H9 (cell line): ENCODE measurements at regions not wholly inside any gene's neighbourhood (a gene's known extent, or its start where the extent isn't known, plus 50 kb on each side); places are given as distances from the start of the nearest gene placed in this dataset.

Source experiments
- DNase-seq: peaks from one replicate; pipeline ENCODE4 v3.0.0-alpha.2; 2017
- H2AFZ ChIP-seq: one replicate; pipeline ENCODE4 v1.6.1; 2013; ENCODE audit warnings: mild to moderate bottlenecking, low read length, control low read depth, moderate library complexity
- H2AK5ac ChIP-seq: 2 replicates; pipeline ENCODE4 v1.6.1; 2013; ENCODE audit warnings: low read length, control low read depth, mixed read lengths; ENCODE audit not compliant: insufficient read length
- H2BK120ac ChIP-seq: one replicate; pipeline ENCODE4 v1.6.1; 2013; ENCODE audit warnings: low read depth, mild to moderate bottlenecking, low read length, control low read depth, inconsistent platforms; ENCODE audit not compliant: poor library complexity, severe bottlenecking
- H2BK12ac ChIP-seq: 2 replicates; pipeline ENCODE4 v1.6.1; 2013; ENCODE audit warnings: low read length, control low read depth, mixed read lengths, low read depth; ENCODE audit not compliant: insufficient read length
- H2BK15ac ChIP-seq: 2 replicates; pipeline ENCODE4 v1.6.1; 2013; ENCODE audit warnings: low read depth, low read length, control low read depth
- H2BK20ac ChIP-seq: one replicate; pipeline ENCODE4 v1.6.1; 2013; ENCODE audit warnings: low read depth, mild to moderate bottlenecking, low read length, control low read depth, inconsistent platforms; ENCODE audit not compliant: poor library complexity, severe bottlenecking
- H2BK5ac ChIP-seq: 2 replicates; pipeline ENCODE4 v1.6.1; 2013; ENCODE audit warnings: low read length, control low read depth, mixed read lengths; ENCODE audit not compliant: insufficient read length
- H3K14ac ChIP-seq: 2 replicates; pipeline ENCODE4 v1.6.1; 2013; ENCODE audit warnings: low read length, control low read depth; ENCODE audit not compliant: insufficient read depth
- H3K18ac ChIP-seq: 2 replicates; pipeline ENCODE4 v1.6.1; 2013; ENCODE audit warnings: low read depth, mild to moderate bottlenecking, mixed read lengths, low read length, control low read depth; ENCODE audit not compliant: insufficient read length
- H3K23ac ChIP-seq: 2 replicates; pipeline ENCODE4 v1.6.1; 2013; ENCODE audit warnings: low read length, control low read depth, mixed read lengths, low read depth; ENCODE audit not compliant: insufficient read length
- H3K23me2 ChIP-seq: 2 replicates; pipeline ENCODE4 v1.6.1; 2013; ENCODE audit warnings: low read depth, mild to moderate bottlenecking, mixed read lengths, low read length, control low read depth; ENCODE audit not compliant: insufficient read length, poor library complexity, severe bottlenecking
- H3K27ac ChIP-seq: 2 replicates; pipeline ENCODE4 v1.5.1; 2013; ENCODE audit warnings: low read length, control low read depth, mixed read lengths, low read depth; ENCODE audit not compliant: insufficient read length
- H3K27me3 ChIP-seq: 2 replicates; pipeline ENCODE4 v1.6.1; 2013; ENCODE audit warnings: low read length, control low read depth, inconsistent platforms; ENCODE audit not compliant: insufficient read depth
- H3K4ac ChIP-seq: 2 replicates; pipeline ENCODE4 v1.6.1; 2013; ENCODE audit warnings: low read depth, mild to moderate bottlenecking, control low read depth, inconsistent platforms, low read length, moderate library complexity
- H3K4me1 ChIP-seq: 2 replicates; pipeline ENCODE4 v1.6.1; 2013; ENCODE audit warnings: low read length, control low read depth, inconsistent platforms; ENCODE audit not compliant: insufficient read depth
- H3K4me2 ChIP-seq: 2 replicates; pipeline ENCODE4 v1.6.1; 2013; ENCODE audit warnings: low read length, control low read depth, mixed read lengths; ENCODE audit not compliant: insufficient read length, insufficient read depth
- H3K56ac ChIP-seq: 2 replicates; pipeline ENCODE4 v1.6.1; 2013; ENCODE audit warnings: low read depth, mild to moderate bottlenecking, mixed read lengths, low read length, control low read depth; ENCODE audit not compliant: insufficient read length
- H3K79me1 ChIP-seq: 2 replicates; pipeline ENCODE4 v1.6.1; 2013; ENCODE audit warnings: low read depth, mild to moderate bottlenecking, moderate library complexity, low read length, control low read depth, inconsistent platforms; ENCODE audit not compliant: insufficient read depth, poor library complexity, severe bottlenecking
- H3K79me2 ChIP-seq: 2 replicates; pipeline ENCODE4 v1.6.1; 2013; ENCODE audit warnings: low read length, control low read depth, inconsistent platforms; ENCODE audit not compliant: insufficient read depth
- H3K9ac ChIP-seq: 2 replicates; pipeline ENCODE4 v1.6.1; 2013; ENCODE audit warnings: low read length, control low read depth, mixed read lengths; ENCODE audit not compliant: insufficient read length; ENCODE audit errors: extremely low read depth
- H3K9me3 ChIP-seq: one replicate; pipeline ENCODE4 v1.6.1; 2013; ENCODE audit warnings: low read depth, low read length, inconsistent platforms; ENCODE audit not compliant: control insufficient read depth
- H3T11ph ChIP-seq: one replicate; pipeline ENCODE4 v1.6.1; 2013; ENCODE audit warnings: mild to moderate bottlenecking, low read length, control low read depth, inconsistent platforms
- H4K20me1 ChIP-seq: one replicate; pipeline ENCODE4 v1.6.1; 2013; ENCODE audit not compliant: control insufficient read depth, insufficient read length, insufficient read depth
- H4K5ac ChIP-seq: 2 replicates; pipeline ENCODE4 v1.6.1; 2013; ENCODE audit warnings: low read depth, mild to moderate bottlenecking, mixed read lengths, low read length, control low read depth; ENCODE audit not compliant: insufficient read length
- H4K8ac ChIP-seq: replicated peaks from 2 replicates; pipeline ENCODE4 v1.6.1; 2013; ENCODE audit warnings: low read length, control low read depth, mixed read lengths, low read depth; ENCODE audit not compliant: insufficient read length
- H4K91ac ChIP-seq: 2 replicates; pipeline ENCODE4 v1.6.1; 2013; ENCODE audit warnings: low read depth, mild to moderate bottlenecking, moderate library complexity, mixed read lengths, low read length, control low read depth; ENCODE audit not compliant: insufficient read length
- H3K27ac Mint-ChIP-seq, 3 experiments: 2 replicates in 2 of 3; 3 replicates in 1 of 3; pipeline ENCODE4 v1.8.0; 2020 to 2021; ENCODE audit warnings: mixed read lengths in 3 of 3, mild to moderate bottlenecking in 1 of 3, moderate library complexity in 1 of 3
- H3K27me3 Mint-ChIP-seq: 2 replicates; pipeline ENCODE4 v1.8.0; 2021; ENCODE audit warnings: low read depth, mild to moderate bottlenecking, moderate library complexity, mixed read lengths
- H3K36me3 Mint-ChIP-seq, 3 experiments: 2 replicates in 2 of 3; 3 replicates in 1 of 3; pipeline ENCODE4 v1.8.0; 2020 to 2021; ENCODE audit warnings: low read depth in 3 of 3, mixed read lengths in 3 of 3; ENCODE audit not compliant: insufficient read depth in 1 of 3
- H3K4me1 Mint-ChIP-seq, 2 experiments: 2 replicates each; pipeline ENCODE4 v1.8.0; 2020; ENCODE audit warnings: mixed read lengths in 2 of 2
- H3K4me3 Mint-ChIP-seq, 2 experiments: 2 replicates in 1 of 2; 3 replicates in 1 of 2; pipeline ENCODE4 v1.8.0; 2020 to 2021; ENCODE audit warnings: mild to moderate bottlenecking in 2 of 2, mixed read lengths in 2 of 2, moderate library complexity in 1 of 2
- H3K9me3 Mint-ChIP-seq, 2 experiments: 2 replicates in 1 of 2; 3 replicates in 1 of 2; pipeline ENCODE4 v1.8.0; 2020; ENCODE audit warnings: mild to moderate bottlenecking in 2 of 2, mixed read lengths in 2 of 2, moderate library complexity in 1 of 2
- WGBS: extraction: QIAGEN DNeasy Blood & Tissue Kit; methylation state at CpG from one replicate; pipeline ENCODE4 v1.1.7; 2013; ENCODE audit warnings: missing lambda C conversion rate, low lambda C conversion rate, mixed read lengths; ENCODE audit not compliant: insufficient read length; ENCODE audit errors: extremely low coverage; 5-methylcytosine and 5-hydroxymethylcytosine counted together
- TF ChIP-seq, protein P1 (sequence below): fragments of 200-600 bp; sonication (generic); conservative IDR thresholded peaks from 3 replicates; pipeline ENCODE4 v1.8.0; 2021; ENCODE audit warnings: antibody characterized with exemption, mild to moderate bottlenecking

DNA sequence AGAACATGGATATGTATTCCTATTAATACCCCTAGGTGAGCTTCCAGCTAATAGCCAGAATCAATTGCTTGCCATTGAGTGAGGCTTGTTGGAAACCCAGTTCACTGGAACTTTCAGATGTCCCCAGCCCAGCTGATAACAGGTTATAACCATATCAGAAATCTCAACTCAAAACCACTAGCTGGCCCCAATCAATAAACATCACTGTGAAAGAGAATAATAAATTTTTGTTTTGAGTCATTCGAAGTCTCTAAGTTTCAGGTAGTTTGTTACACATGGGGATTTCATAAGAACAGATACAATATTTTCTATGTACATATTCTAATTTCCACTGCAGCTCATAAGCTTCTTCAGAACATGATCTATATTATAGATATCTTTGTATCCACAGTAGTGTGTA is 162.9 kb upstream of the SNX7 start:
- Histone ChIP-seq H2BK5ac (no peak overlapping the region), H4K91ac (no peak overlapping the region), H2BK120ac (no peak overlapping the region), H2AFZ (no peak overlapping the region), H2BK12ac (no peak overlapping the region), H4K5ac (no peak overlapping the region), H3K79me2 (no peaks in the 10 kb centered on the region), H3K27ac (no peak overlapping the region), H3K9me3 (no peaks in the 10 kb centered on the region), H3K4me2 (no peak overlapping the region), H3K23me2 (no peaks in the 10 kb centered on the region), H4K20me1 (no peaks in the 10 kb centered on the region), H3K9ac (no peak overlapping the region), H3K56ac (no peak overlapping the region), H2BK20ac (no peak overlapping the region), H3T11ph (no peak overlapping the region), H2BK15ac (no peak overlapping the region), H2AK5ac (no peak overlapping the region), H3K27me3 (no peaks in the 10 kb centered on the region), H3K23ac (no peak overlapping the region), H3K79me1 (no peaks in the 10 kb centered on the region), H4K8ac (no peak overlapping the region), H3K4ac (no peak overlapping the region), H3K18ac (no peak overlapping the region), H3K14ac (no peak overlapping the region), H3K4me1 (peaks cover 7% of the 10 kb centered on the region; the same call in 1 of the 2 replicates)
- H3K4me3 Mint-ChIP-seq = no peak overlapping the region
- H3K9me3 Mint-ChIP-seq = peaks cover 6 to 7% of the 10 kb centered on the region in 2 experiments; a peak in 3 of 5 replicates
- DNase-seq = no peak
- TF ChIP-seq, protein P1, sequence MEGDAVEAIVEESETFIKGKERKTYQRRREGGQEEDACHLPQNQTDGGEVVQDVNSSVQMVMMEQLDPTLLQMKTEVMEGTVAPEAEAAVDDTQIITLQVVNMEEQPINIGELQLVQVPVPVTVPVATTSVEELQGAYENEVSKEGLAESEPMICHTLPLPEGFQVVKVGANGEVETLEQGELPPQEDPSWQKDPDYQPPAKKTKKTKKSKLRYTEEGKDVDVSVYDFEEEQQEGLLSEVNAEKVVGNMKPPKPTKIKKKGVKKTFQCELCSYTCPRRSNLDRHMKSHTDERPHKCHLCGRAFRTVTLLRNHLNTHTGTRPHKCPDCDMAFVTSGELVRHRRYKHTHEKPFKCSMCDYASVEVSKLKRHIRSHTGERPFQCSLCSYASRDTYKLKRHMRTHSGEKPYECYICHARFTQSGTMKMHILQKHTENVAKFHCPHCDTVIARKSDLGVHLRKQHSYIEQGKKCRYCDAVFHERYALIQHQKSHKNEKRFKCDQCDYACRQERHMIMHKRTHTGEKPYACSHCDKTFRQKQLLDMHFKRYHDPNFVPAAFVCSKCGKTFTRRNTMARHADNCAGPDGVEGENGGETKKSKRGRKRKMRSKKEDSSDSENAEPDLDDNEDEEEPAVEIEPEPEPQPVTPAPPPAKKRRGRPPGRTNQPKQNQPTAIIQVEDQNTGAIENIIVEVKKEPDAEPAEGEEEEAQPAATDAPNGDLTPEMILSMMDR = no peak
- peaks cover 11 to 19% (median 14%) of the 10 kb centered on the region in 3 experiments for H3K36me3 Mint-ChIP-seq
- H3K27ac Mint-ChIP-seq = no peak overlapping the region
- no CpG with 5 or more reads among the region's 1 CpG for WGBS
- H3K27me3 Mint-ChIP-seq = no peaks in the 10 kb centered on the region
- H3K4me1 Mint-ChIP-seq = peaks cover 28 to 46% of the 10 kb centered on the region in 2 experiments
